ENCODE measurements at regions not wholly inside any gene's neighbourhood (a gene's known extent, or its start where the extent isn't known, plus 50 kb on each side); places are given as distances from the start of the nearest gene placed in this dataset.
"Not testable (repeated sequence)": the region's sequence is repeated elsewhere in the genome, so short reads cannot be mapped to it uniquely, and the experiment has no call there.

DNA sequence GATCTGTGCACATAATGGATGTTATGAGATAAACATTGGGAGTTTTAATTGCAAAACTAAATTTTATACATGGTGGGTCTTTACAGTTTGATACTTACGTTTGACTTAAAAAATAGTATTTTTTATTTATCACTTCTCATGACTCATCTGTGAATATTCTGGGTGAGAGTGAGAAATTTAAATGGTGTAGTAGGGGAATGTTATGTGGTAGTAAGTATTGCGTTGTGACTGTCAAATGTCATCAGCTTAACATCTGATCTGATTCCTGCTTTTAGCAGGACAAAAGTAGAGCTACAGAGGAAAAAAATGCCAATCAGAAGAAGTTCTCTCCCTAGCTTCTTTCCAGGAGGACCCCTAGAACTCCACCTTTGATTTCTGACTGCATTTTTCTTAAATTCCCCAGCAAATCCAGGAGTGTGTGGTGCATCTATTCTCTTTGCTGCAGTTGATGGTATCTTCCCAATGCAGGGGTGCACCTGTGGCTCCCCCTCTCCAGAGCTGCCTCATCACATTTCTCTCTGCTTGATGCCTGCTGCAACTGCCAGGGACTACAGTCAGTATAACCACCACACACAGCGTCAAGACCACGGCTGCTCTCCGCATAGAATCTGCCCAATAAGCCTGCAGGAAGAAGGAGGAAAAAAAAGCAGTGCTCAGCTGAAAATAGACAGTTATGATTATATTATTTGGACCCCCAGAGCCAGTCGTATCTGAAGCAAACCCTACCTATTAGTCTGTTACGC, 151.3 kb upstream of the THUMPD2 start:
- no peak for DNase-seq (ENCODE audit: low read depth, low spot score)

DNA sequence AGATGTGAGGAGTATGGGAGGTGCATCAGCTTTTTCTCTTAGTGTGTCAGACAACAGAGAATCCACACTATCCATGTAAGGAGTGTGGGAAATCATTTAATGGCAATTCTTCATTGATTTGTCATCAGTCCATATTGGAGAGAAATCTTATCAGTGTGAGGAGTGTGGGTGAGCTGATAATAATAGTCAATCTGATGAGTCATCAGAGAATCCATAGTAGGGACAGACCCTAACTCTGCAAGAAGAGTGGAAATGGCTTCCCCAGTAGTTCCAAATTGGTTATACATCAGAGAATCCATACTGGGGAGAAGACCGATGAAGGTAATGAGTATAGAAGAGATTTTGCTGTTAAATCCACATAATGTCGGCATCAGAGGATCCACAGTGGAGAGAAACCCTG, 150.5 kb upstream of the THUMPD2 start:
- DNase-seq (ENCODE audit: low read depth, low spot score) = no peak

DNA sequence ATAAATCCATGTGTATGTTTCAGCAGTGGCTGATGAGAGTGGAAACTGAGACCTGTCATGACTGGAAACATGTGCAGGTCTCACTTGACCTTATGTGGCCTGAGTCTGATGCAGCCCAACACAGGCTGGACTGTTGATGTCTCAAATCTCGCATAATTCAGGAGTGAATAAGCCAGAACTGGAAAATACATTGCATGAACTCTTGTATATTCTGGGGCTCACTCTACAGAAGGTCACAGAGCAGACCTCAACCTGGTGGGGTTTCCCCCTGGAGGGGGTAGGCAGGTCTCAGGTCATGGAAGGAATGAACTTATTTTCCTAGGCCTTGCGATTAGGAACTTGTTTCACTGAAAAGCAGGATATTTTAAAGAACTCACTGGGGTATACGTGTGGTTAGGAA, 146.3 kb upstream of the THUMPD2 start:
- DNase-seq (ENCODE audit: low read depth, low spot score) = no peak

DNA sequence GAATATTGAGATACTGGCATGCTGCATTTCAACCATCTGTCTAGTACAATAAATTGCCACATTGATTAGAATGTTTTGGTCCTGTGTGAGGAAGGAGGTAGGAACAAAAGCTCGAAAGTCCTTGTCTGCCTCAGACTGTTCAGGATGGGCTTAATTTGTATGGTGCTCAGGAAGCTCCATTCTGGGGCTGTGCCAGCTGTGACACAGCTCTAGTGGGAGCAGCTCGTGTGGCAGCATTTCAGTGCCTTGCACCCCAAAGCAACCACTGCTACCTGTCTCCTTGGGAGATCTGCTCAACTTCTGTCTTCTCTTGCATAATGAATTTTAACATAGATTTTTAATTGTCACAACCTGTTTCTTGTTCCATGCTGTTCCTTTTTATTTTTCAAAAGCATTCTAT, 144.4 kb upstream of the THUMPD2 start:
- peak; percentile 5 for DNase-seq (ENCODE audit: low read depth, low spot score)

DNA sequence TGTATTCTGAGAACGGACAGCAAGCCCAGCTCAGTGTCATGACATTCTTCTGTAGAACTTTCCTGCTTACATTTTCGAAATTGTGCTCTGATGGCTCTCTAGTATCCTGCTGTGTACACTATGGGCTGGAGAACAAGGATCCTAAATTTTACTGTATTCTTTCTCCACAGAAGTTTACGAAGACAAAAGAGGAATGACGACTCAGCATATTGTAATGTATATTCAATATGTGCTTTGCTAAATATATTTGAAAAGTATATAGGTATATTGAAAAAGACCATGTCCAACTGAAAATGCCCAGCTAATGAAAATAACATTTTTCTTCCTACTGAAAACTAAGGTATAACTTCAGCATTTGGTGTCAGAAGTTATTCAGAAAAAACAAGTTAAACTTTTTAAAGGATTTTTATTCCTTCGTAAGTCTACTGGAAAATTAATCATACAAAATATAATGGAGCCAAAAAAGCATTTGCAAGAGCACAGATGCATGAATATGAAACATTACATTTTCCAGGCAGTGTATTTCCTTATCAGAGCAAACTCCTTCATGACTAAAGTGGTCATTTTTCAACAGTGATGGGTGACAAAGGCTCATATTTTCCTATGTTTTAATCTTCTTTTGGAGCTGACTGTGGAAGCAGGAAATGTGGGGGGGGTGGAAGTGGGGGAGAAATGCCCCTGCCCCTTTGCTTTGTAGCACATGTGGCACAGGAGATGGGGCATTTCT, 143.8 kb upstream of the THUMPD2 start:
- no peak for DNase-seq (ENCODE audit: low read depth, low spot score)

DNA sequence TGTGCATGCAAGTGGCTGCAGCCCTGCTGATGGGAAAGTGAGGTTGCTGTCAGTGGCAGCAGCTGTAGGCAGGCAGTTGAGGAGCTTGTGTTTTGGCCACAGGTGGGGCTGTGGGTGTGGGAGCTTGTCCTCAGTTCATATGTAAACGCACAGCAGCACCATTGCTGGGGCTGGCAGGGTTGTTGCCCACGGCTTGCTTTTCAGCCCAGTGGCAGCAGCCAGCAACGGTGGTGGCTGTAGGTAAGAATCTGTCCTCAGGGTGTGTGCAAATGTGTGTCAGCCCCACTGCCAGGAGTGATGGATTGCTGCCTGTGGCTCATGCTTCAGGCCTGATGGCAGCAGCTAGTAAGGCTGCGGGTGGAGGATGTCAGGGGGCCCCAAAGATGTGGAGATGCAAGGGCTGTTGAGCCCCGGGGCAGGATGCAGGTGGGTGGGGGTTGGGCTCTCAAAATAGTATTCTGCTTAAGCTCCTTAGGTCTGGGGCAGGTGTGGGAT, 141.3 kb upstream of the THUMPD2 start:
- DNase-seq (ENCODE audit: low read depth, low spot score) = peak; percentile 84

DNA sequence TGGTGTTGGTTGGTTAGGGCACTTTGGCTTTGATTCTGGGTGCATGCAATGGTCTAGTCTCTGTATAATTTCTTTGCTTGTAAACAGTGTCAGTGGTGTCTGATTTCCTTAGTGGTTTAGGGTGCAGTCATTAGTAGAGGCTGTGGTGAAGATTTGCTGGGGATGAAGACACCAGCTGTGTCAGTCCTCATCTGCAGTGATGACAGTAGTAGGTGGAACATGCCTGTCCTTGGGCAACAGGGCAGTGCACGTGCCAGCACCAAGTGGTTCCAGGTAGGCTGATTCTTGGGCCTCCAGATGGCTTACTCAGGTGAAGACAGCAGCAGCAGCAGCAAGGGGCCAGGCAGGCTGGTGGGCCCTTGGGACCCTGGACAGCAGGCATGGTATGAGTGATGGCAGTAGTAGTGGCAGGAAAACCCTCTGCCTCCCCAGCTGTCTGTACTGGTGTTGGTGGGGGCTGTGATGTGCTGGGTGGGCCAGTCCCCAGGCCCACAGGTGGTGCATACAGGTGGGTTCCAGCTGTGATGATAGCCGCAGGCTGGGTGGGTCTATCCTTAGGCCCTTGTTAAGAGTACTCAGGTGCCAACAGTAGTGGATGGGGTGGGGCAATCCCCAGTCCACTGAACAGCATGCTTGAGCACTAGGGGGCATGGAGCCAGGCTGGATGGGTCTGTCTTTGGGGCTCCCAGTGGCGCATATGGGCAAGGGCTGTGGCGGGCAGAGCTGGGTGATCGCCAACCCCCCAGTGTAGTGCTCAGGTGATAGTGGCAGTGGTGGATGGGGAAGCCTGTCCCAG, 140.7 kb upstream of the THUMPD2 start:
- no peak for DNase-seq (ENCODE audit: low read depth, low spot score)

DNA sequence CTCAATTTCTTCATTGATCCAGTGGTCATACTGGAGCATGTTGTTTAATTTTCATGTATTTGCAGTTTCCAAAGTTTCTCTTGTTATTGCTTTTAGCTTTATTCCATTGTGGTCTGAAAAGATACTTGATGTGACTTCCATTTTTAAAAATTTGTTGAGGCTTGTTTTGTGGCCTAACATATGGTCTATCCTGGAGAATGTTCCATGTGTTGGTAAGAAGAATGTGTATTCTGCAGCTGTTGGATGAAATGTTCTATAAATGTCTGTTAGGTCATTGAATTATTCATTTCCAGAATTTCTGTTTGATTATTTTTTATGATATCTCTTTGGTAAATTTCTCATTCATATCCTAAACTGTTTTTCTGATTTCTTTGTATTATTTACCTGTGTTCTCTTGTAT, 139.8 kb upstream of the THUMPD2 start:
- DNase-seq (ENCODE audit: low read depth, low spot score) = no peak

DNA sequence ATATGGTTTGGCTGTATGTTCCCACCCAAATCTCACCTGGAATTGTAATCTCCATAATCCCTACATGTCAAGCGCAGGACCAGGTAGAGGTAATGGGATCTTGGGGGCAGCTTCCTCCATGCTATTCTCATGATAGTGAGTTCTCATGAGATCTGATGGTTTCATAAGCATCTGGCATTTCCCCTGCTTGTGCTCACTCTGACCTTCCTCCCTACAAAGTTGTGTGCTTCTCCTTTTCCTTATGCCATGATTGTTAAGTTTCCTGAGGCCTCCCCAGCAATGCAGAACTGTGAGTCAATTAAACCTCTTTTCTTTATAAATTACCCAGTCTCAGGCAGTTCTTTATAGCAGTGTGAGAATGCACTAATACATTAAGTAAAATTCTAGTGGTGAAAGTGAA, 138.3 kb upstream of the THUMPD2 start:
- not testable (repeated sequence) for DNase-seq (ENCODE audit: low read depth, low spot score)

DNA sequence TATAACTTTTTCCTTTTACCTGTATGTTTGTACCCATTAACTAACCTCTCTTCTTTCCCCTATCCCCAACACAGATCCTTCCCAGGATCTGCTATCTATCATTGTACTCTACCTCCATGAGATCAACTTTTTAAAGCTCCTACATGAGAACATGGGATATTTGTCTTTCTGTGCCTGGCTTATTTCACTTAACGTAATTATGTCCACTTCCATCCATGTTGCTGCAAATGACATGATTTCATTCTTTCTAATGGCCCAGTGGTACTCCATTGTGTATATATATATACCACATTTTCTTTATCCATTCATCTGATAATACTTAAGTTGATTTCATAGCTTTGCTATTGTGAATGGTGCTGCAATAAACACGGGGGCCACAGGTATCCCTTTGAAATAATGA, 135.9 kb upstream of the THUMPD2 start:
- DNase-seq (ENCODE audit: low read depth, low spot score) = no peak

DNA sequence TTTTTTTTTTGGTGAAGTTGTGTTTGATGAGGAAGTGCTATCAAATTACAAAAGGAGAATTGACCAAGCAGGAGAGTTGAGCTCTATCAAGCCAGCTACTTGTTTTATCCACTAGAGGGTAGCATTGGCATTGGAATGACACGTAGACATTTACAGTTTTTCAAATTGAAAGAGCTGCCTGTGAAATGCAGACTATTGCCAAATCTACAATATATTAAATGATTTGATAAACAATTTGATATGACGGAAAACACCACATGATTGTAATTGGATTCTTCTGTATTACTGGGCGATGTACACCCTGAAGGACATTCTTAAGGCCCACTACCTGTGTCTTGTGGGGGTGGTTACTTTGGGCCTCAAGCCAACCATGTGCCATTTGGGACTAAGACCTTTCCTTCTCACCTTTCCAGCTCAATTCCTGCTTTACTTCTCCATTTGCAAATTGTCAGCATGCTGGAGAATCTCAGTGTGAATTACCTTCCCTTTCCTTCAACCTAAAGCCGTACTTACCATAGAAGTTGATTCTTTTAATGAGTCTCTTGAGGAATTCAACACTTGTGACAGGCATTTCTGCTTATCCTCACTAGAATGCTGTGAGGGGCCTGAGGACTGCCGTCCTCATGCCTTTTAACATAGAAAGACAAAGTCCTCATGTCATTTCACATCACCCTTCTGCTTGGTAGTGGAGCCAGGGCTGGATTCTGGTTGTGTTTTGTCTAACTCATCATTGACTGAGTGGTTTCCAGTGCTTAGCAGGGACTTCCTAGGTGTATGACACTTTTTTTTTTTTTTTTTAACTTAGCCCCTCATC, 134.8 kb upstream of the THUMPD2 start:
- DNase-seq (ENCODE audit: low read depth, low spot score) = peak; percentile 14

DNA sequence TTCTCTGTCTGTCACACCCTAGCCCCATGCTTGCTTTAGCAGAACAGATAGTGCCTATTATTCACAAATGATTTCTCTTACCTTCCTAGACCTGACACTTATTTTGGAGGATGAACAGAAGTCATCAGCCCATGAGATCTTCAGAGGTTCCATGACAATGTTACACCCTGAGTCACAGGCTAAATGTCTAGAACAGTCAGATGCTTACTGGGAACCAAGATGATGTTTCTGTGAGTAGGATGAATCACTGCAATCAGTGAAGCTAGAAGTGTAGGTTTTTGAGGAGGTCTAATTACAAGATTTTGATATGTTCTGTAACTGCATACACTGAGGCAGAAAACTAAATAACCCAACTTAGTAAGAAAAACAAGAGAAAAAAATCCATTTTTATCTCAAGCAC, 123.0 kb upstream of the THUMPD2 start:
- no peak for DNase-seq (ENCODE audit: low read depth, low spot score)

DNA sequence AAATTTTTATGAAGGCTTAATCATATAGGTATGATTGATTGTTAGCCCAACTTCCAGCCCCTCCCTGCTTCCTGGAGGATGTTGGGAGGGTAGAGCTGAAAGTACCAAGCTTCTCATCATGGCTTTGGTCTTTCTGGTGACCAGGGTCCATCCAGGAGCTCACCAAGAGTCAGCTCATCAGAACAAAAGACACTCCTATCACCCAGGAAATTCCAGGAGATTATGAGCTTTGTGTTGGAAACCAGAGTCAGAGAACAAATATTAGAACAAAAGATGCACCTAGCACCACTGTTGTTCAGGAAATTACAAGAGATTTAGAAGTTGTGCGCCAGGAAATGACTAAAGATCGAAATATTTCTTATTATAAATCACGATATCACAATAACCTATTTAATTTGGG, 119.9 kb upstream of the THUMPD2 start:
- no peak for DNase-seq (ENCODE audit: low read depth, low spot score)

DNA sequence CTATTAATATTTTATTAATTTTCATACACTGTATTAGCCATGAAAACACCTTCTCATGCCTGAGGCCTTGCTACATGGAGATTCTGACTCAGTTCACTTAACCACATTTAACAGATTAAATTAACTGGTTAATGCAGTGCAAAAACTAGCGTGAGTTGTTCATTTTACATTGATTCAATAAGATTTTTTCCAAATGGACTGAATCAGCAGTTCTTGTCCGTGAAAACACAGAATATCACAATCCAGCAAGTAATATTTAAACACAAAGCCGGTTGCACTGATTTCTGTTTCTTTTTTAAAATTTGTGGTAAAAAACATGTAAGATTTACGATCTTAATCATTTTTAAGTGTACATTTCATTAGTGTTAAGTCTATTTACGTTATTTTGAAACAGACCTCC, 118.2 kb upstream of the THUMPD2 start:
- DNase-seq (ENCODE audit: low read depth, low spot score) = no peak

DNA sequence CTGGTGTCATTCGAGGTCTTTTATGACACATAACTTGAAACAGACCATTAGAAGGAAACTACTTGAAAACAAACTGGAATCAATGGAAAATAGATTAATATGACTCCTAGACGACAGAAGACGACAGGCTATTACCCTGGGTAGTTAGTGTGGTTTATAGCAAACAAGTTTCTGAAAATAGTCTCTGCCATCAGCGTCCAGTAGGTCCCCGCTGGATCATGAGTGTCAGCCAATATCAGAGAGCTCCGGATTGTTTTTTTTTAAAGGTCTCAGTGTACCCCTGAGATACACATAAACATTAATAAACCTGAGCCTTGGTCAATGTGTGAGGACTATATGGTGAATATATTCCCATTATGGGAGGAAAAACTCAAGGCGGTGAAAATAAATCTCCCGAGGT, 115.0 kb upstream of the THUMPD2 start:
- no peak for DNase-seq (ENCODE audit: low read depth, low spot score)

DNA sequence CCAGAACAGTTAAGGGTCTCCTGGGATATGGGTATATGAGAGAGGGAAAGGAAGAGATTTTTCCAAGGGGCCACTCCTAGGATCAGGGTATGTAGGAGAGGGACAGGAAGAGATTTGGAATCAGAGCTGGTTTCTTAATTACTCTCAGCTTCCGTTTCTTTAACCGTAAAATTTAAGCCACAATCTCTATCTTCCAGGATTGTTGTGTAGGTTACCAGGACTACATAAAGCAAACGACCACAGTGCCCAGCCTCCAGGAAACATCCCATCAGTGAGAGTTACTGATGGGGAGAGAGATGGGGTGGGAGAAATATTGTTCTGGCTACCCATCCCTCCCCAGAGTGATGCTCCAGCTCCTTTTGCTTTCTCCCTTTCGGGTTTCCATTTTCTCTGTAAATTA, 114.6 kb upstream of the THUMPD2 start:
- DNase-seq (ENCODE audit: low read depth, low spot score) = no peak

DNA sequence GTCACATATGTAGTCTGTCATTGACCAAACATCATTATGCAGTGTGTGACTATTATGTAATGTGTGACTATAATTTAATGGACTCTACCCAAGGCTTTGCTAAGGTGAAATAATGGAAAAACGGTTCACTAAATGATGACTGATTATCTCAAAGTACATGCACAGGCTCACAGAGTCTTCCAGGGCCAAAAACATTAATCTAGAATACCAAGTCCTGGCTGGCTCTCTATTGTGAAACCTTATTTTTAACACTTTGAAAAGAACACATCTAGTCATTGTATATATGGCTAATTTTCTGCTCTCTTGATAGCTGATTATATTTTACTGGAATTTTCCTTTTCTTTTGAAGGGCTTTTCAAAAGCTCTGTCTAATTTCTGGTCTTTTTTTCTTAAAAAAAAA, 102.9 kb upstream of the THUMPD2 start:
- no peak for DNase-seq (ENCODE audit: low read depth, low spot score)

DNA sequence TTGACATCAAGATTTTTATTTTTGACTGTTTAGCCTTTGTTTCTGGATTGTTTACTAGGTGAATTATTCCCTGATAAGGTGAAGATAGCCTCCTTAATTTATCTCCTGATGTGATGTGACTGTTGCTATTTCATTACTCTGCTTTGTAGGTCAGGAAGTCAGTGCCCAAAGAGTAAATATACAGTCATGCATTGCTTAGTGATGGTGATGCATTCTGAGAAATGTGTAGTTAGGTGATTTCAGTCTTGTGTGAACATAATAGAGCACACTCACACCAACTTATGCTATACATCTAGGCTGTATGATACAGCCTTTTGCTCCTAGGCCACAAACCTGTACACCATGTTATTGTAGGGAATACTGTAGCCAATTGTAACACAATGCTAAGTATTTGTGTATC, 102.4 kb upstream of the THUMPD2 start:
- DNase-seq (ENCODE audit: low read depth, low spot score) = no peak

DNA sequence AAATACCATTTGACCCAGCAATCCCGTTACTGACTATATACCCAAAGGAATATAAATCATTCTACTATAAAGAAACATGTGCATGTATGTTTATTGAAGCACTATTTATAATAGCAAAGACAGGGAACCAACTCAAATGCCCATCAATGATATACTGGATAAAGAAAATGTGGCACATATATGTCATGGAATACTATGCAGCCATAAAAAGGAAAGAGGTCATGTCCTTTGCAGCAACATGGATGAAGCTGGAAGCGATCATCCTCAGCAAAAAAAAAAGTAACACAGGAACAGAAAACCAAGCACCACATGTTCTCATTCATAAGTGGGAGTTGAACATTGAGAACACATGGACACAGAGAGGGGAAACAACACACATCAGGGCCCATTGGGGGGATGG, 99.9 kb upstream of the THUMPD2 start:
- not testable (repeated sequence) for DNase-seq (ENCODE audit: low read depth, low spot score)

DNA sequence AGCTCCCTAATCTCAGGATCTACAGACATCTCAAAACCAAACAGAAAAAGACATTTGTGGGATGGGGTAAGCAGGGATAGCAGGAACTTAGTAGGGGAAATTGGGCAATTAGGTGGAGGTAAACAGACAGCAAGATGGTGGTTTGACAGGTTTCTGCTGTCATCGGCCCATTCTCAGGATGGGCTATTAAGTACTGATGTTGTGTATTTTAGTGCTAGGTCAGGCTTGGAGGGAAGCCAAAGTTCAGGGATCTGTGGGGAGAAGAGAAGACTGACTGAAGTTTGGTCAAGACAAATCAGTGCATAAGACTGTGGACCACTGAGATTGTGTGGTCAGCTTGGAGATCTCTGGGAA, 96.8 kb upstream of the THUMPD2 start:
- DNase-seq (ENCODE audit: low read depth, low spot score) = no peak

DNA sequence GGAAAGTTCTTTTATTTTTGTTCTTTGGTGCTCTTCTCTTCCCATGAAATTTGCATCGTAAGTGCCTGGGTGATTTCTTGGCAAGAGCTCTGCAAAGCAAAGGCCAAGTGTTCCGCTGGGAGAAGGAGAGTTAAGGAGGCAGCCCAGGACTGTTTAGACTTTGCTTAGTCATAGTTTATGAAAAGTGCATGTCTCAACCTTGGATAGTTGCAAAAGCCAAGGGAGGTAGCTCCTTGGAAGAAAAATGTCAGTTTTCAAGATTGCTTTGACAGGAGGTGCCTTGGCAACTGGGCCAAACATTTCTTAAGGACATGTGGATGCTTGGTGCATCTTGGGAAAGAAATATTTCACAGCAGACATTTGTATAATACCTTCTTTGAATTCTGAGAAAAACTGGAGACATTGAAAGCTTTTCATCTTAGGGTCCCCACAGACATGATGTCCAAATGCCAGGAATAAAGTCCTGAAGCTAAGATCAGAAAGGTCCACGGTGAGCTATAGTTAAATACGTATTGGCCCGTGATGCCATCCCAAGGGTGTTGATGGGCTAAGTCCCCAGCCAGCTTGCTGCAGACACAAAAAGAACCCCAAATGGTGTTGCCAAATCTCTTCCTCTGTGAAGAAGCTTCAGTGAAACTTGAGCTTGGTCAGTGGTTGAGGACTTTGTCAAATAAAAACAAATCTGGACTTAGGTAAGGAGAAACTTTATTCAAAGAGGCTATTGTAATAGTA, 96.3 kb upstream of the THUMPD2 start:
- DNase-seq (ENCODE audit: low read depth, low spot score) = no peak
